ENCODE measurements at regions not wholly inside any gene's neighbourhood (a gene's known extent, or its start where the extent isn't known, plus 50 kb on each side); places are given as distances from the start of the nearest gene placed in this dataset.

- TF ChIP-seq CTCF (IDR thresholded peaks at IDR 0.05), result no peak
- TF ChIP-seq POLR2A (IDR thresholded peaks at IDR 0.05), result no peak
Measured at GRCh38 chr5:5950658-5951057, 427.7 kb downstream of the MED10 start.

Data from thyroid gland (tissue), 4 donors.